ENCODE measurements at regions not wholly inside any gene's neighbourhood (a gene's known extent, or its start where the extent isn't known, plus 50 kb on each side); places are given as distances from the start of the nearest gene placed in this dataset.

DNA sequence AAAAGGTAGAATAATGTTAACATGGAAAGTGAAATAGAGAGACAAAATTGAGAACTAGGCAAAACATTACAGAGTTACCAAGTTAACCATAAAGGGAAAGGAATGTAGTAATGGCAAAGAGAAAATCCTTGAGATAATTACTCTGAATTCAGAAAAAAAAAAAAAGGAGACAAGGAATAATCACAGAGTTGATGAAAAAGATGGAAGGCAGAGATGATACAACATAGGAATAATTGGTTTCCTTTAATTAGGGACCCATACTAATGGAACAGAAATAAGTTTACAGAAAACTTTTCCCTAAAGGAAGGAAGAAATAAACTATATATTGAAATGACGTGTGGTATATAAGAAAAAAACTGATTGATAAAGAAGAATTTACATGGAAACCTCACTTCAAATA is 254.1 kb upstream of the FBXL7 start:
- H3K4me3 Mint-ChIP-seq, result no peak overlapping the region

DNA sequence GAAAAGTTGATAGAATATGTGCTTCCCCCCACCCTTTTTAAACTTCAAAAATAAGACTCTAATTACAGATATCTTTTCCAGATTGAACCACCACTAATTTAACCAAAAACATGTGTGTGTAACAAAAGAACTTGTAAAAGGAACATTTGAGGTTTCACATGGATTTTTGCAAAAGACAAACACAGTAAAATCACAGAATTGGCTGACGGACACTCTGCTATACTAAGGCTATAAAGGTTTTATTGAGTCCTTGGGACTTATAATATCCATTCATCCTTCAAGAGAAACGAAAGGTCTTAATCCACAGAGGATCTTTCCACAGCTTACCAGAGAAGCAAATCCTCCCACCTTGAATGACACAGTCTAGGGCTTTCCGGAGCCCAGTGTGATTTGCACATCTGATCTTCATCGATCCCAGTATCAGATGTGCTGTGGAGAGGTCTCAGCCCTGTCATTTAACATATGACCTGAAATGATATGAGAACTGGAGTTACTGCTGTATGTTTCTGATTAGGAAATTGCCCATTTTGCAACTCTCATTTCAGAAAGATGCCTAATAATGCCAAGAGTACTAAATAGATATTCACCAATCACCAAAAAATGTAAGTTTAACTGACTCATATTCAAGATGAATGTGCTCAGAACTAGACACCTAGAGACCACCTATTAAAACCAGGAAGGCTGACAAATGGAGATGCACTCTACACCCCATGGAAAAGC is 256.5 kb upstream of the FBXL7 start:
- no peaks in the 10 kb centered on the region for H3K4me1 Mint-ChIP-seq (ENCODE audit: low read depth)
- H3K27ac Mint-ChIP-seq, result no peak overlapping the region
- no peaks in the 10 kb centered on the region for H3K27me3 Mint-ChIP-seq
- H3K36me3 Mint-ChIP-seq (ENCODE audit: low read depth), result no peaks in the 10 kb centered on the region
- no peak overlapping the region for H3K4me3 Mint-ChIP-seq
- H3K9me3 Mint-ChIP-seq, result peaks cover 25% of the 10 kb centered on the region

More for the DNA sequence above, 254.1 kb upstream of the FBXL7 start:
- H3K27me3 Mint-ChIP-seq, result no peaks in the 10 kb centered on the region
- H3K27ac Mint-ChIP-seq, result no peak overlapping the region
- H3K9me3 Mint-ChIP-seq, result peaks cover 17% of the 10 kb centered on the region
- H3K4me1 Mint-ChIP-seq (ENCODE audit: low read depth), result no peaks in the 10 kb centered on the region
- no peaks in the 10 kb centered on the region for H3K36me3 Mint-ChIP-seq (ENCODE audit: low read depth)

DNA sequence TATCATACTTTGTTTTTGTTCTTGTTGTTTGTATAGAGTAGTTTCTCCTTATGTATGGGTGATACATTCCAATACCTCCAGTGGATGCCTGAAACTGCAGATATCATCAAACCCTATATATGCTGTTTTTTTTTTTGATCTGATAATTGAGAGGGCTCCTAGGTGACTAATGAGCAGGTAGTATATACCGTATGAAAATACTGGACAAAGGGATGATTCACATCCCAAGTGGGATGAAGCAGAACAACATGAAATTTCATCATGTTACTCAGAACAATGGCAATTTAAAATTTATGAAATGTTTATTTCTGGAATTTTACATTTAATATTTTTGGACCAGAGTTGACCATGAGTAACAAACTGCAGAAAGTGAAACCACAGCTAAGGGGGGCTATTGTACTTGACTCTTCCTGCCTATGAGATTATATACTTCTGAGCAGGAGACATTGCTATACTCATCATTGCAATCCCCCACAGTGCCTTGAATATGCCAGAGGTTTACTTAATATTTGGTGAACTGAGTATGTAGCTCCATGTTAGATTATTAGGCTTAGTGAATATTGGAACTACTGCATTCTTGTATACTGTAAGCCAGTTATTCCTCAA is 258.7 kb upstream of the FBXL7 start:
- Mint-ChIP-seq H3K4me3 (no peak overlapping the region), H3K27me3 (no peaks in the 10 kb centered on the region), H3K27ac (no peak overlapping the region), H3K36me3 (ENCODE audit: low read depth) (no peaks in the 10 kb centered on the region), H3K9me3 (peaks cover 30% of the 10 kb centered on the region), H3K4me1 (ENCODE audit: low read depth) (no peaks in the 10 kb centered on the region)

DNA sequence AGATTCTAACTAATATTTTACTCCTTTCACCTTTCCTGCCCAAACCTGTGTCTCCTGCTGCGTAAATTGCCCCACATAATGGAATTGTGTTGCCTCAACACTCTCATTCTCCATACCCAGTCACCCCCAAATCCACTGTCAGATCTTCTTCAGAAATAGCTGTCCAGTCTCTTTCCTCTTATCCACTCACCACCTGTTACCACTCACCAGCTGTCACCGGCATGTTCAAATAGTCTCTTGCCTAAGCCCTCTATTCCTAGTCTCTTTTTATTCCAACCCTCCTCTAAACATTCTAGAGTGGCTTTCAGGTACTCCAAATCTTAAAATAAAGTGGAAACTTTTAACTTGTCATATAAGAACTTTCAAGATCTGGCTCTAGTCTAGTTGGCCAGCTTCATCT is 262.0 kb upstream of the FBXL7 start:
- Mint-ChIP-seq H3K4me3 (no peak overlapping the region), H3K4me1 (ENCODE audit: low read depth) (no peaks in the 10 kb centered on the region), H3K27me3 (no peaks in the 10 kb centered on the region), H3K9me3 (peaks cover 19% of the 10 kb centered on the region), H3K36me3 (ENCODE audit: low read depth) (no peaks in the 10 kb centered on the region), H3K27ac (no peak overlapping the region)

DNA sequence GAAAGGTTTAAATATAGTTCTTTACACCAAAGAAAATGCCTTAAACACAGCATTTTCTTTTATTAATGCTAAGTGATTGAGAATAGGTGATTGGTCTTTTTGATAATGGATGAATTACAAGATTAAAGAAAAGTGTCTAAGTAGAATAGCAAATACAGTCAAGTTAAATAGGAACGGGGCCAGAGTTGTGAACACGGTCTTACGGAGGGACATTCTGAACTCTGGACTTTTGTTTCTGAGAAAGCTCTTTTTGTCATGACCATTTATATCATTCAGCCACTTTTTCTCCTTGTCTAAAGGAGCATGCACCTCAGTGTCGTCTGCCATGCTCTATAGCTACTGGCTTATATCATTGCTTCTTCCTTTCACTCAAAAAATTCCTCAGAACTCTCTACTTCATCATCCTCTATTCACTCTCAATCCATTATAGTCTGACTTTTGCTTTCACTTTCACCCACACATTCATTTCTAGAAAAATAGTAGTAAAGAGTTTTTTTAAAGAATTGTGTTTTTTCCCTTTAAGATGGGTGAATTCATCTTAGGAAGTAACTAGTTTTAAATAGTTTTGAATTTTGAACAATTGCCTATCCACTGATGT is 263.0 kb upstream of the FBXL7 start:
- Mint-ChIP-seq H3K4me3 (no peak overlapping the region), H3K36me3 (ENCODE audit: low read depth) (no peaks in the 10 kb centered on the region), H3K27ac (no peak overlapping the region), H3K27me3 (no peaks in the 10 kb centered on the region), H3K4me1 (ENCODE audit: low read depth) (no peaks in the 10 kb centered on the region), H3K9me3 (peaks cover 22% of the 10 kb centered on the region)

DNA sequence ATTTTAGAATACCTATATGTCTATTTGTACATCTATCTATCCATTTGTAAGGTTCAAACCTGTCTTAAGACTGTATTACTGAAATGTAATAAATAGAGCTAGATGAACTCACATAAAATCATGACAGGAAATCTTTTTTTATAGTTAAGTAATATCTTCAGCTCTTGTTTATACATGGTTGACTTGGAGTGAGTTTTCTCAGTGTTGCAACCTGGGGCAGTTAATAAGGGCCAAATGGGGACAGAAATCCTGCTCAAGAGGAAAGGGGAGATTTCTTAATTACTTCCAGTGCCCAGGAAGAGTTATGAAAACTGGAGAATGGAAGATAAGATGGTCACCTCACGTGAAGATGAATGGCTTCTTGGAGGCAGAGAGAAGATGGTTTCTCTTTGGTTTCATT is 265.1 kb upstream of the FBXL7 start:
- no peaks in the 10 kb centered on the region for H3K4me1 Mint-ChIP-seq (ENCODE audit: low read depth)
- H3K4me3 Mint-ChIP-seq, result no peak overlapping the region
- no peak overlapping the region for H3K27ac Mint-ChIP-seq

DNA sequence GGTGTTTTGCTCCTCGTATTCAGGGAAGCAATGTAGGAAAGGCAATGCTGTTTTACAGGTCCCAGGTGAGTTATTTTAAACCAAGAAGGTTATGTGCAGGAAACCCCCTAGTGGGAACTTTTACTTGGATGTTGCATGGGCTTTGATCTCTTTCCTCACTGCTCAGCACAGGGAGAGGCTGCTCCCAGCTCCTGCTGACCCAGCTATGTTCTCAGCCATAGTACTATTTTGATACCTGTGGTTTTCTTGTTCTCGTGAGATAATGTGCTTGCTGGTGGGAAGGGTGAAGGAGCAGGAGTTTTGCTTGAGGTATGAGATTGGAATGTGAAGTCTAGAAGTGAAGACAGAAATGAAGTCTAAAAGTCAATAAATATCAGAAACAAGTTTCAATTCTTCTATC is 265.6 kb upstream of the FBXL7 start:
- no peaks in the 10 kb centered on the region for H3K4me1 Mint-ChIP-seq (ENCODE audit: low read depth)
- H3K27me3 Mint-ChIP-seq, result no peaks in the 10 kb centered on the region
- H3K9me3 Mint-ChIP-seq, result peaks cover 22% of the 10 kb centered on the region
- H3K4me3 Mint-ChIP-seq, result no peak overlapping the region
- H3K36me3 Mint-ChIP-seq (ENCODE audit: low read depth), result no peaks in the 10 kb centered on the region
- H3K27ac Mint-ChIP-seq, result no peak overlapping the region

More for the DNA sequence above, 265.1 kb upstream of the FBXL7 start:
- no peaks in the 10 kb centered on the region for H3K27me3 Mint-ChIP-seq
- H3K36me3 Mint-ChIP-seq (ENCODE audit: low read depth), result no peaks in the 10 kb centered on the region
- H3K9me3 Mint-ChIP-seq, result peaks cover 27% of the 10 kb centered on the region

DNA sequence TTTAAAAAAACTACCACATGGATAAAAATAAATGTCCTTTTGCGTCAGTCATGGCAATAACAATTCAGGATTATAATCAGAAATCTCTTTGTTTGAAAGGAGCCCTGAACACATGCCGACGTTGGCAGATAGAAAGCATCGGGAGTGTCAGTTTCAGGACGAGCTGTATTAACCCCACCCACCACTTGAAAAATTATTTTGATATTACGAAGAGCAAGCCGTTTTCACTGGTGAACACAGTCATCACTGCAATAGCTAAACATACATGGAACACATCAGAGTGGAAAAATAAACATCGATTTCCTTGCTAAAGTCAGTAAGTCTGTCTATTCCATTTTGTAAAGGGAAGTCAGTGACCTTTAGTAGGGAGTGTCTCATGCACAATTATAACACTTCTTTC is 266.4 kb upstream of the FBXL7 start:
- Mint-ChIP-seq H3K4me3 (no peak overlapping the region), H3K27ac (no peak overlapping the region), H3K9me3 (peaks cover 20% of the 10 kb centered on the region), H3K27me3 (no peaks in the 10 kb centered on the region), H3K4me1 (ENCODE audit: low read depth) (no peaks in the 10 kb centered on the region), H3K36me3 (ENCODE audit: low read depth) (no peaks in the 10 kb centered on the region)

DNA sequence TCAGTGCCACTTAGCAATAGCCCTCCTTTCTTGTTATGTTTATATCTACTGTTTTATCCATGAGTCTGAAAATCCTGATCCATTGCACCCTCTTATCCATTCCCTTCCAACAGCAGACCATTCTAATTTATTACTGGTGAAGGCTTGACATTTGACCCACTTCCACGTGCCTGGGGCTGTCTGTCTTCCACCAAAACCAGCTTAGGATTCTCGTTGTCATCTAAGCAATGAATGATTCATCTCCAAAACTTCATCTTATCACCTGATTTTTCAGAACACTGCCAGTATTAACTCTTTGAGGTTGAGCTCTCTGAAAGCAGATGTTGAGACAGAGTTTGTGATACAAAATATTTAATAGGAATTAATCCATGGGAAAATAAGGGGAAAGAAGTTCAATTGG is 277.8 kb upstream of the FBXL7 start:
- Mint-ChIP-seq H3K9me3 (peaks cover 11% of the 10 kb centered on the region), H3K27me3 (no peaks in the 10 kb centered on the region), H3K27ac (no peak overlapping the region), H3K4me1 (ENCODE audit: low read depth) (no peaks in the 10 kb centered on the region), H3K36me3 (ENCODE audit: low read depth) (no peaks in the 10 kb centered on the region), H3K4me3 (no peak overlapping the region)

DNA sequence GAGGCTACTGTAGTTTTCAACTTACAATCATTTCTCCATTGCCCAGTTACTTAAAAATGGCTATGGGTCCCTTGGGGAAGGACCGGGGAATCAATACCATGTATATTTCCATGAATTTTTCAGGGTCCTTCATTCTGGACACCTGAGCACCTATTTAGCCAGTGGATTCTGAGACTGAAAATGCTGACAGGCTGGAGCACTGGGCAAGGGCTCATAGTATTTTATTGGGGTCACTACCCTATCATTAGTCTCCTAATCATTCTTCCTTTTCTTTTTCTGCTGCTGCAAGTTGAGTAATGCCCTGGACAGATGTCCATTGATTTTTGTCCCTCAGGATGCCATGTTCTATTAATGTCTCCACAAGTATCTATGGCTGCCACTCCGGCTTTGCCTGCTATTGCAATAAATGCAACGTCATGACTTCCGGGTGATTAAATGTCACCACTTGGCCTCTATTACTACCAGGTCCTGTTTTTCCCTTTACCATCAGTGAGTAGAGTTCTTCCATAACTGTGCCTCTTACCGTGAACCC is 279.3 kb upstream of the FBXL7 start:
- Mint-ChIP-seq H3K27me3 (no peaks in the 10 kb centered on the region), H3K27ac (no peak overlapping the region), H3K9me3 (peaks cover 21% of the 10 kb centered on the region), H3K4me1 (ENCODE audit: low read depth) (no peaks in the 10 kb centered on the region), H3K36me3 (ENCODE audit: low read depth) (no peaks in the 10 kb centered on the region), H3K4me3 (no peak overlapping the region)

DNA sequence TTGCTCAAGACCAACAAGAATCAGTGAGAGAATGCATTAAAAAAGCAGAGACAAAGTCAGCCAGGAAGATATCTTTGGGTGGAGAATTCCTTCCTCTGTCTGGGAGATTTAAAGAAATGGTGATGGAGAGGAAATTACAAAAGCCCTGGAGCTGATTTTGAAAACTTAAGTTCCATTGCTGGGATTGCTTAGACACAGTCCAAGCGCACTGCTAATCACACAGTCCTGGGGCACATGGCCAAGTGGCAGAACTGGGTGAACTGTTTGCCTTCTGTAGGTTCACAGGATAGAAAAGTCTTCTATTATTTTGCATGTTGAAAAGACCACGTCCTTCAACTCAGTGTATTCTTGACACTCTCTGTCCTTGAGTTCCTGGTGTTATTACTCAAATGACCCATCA is 284.9 kb upstream of the FBXL7 start:
- Mint-ChIP-seq H3K27me3 (no peaks in the 10 kb centered on the region), H3K4me1 (ENCODE audit: low read depth) (no peaks in the 10 kb centered on the region), H3K27ac (no peak overlapping the region), H3K4me3 (no peak overlapping the region), H3K9me3 (peaks cover 12% of the 10 kb centered on the region), H3K36me3 (ENCODE audit: low read depth) (no peaks in the 10 kb centered on the region)

DNA sequence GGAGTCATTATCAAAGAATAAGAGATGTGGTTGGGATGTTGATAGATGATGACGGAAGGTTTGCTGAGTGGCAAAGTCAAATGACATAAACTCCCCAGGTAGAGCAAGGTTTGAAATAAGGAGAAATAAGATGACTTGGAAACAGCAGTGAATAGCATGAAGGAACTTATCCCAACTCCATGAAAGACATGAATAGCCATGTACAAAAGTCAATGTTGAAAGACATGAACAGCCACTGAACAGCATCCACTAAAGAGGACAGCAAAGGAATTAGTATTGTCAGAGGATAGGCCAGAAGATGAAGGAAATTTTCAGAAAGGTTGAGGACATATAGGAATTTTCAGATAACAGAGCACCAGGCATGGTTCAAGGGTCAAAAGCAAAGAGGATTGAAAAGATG is 286.0 kb upstream of the FBXL7 start:
- Mint-ChIP-seq H3K36me3 (ENCODE audit: low read depth) (no peaks in the 10 kb centered on the region), H3K9me3 (peaks cover 12% of the 10 kb centered on the region), H3K4me1 (ENCODE audit: low read depth) (no peaks in the 10 kb centered on the region), H3K27me3 (no peaks in the 10 kb centered on the region), H3K27ac (no peak overlapping the region), H3K4me3 (no peak overlapping the region)

DNA sequence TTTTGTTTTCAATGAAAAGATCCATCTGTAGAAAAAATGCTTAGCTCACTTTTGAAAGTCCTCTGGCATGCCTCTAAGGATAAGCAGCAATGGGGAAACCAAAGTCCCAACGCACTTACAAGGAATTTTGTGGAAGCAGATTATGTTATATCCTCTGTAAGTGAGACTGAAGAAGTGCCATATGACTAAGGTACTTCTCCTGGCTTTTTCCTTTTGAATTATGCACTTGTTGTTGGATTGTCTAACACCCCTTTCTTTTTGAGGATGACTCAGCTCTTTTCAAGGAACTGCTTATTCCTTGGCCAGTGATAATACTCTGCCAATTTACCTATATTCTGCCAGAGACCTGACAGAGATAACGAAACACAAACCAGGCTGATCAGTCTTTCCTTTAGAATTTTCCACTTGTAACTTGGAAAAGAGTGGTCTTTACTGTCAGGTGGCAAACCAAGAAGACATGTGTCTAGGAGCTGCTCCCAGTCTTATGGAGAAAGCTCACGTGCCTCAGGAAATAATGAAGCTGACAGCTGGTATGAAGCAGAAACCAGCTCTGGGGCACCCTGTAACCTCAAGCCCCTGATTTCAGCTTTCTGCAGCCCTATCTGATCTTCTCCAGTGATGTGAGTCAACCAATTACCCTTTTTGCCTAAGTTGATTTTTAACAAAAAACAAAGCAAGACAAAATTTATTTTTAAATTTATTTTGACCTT is 290.8 kb upstream of the FBXL7 start:
- Mint-ChIP-seq H3K36me3 (ENCODE audit: low read depth) (no peaks in the 10 kb centered on the region), H3K4me1 (ENCODE audit: low read depth) (no peaks in the 10 kb centered on the region), H3K9me3 (peaks cover 4% of the 10 kb centered on the region), H3K27ac (no peak overlapping the region), H3K27me3 (no peaks in the 10 kb centered on the region), H3K4me3 (no peak overlapping the region)

DNA sequence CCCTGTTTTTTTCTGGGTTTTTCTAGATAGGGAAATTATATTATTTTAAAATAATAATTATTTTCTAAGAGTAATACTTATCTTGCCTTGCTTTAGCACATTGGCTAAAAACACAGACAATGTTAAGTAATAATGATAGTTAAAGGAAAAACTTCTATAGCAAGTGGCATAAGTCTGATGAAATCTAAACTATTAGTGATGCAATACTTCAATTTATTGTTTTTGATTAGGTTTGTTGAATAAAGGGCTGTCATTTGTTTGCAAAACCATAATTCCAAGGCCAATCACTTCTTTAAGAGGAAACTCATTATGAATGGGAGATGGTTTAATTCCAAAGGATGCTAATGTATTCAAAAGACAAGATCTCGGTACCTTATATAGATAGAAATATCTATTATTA is 293.8 kb upstream of the FBXL7 start:
- no peak overlapping the region for H3K27ac Mint-ChIP-seq
- no peaks in the 10 kb centered on the region for H3K4me1 Mint-ChIP-seq (ENCODE audit: low read depth)
- no peaks in the 10 kb centered on the region for H3K27me3 Mint-ChIP-seq
- H3K36me3 Mint-ChIP-seq (ENCODE audit: low read depth), result no peaks in the 10 kb centered on the region
- peaks cover 12% of the 10 kb centered on the region for H3K9me3 Mint-ChIP-seq
- no peak overlapping the region for H3K4me3 Mint-ChIP-seq

DNA sequence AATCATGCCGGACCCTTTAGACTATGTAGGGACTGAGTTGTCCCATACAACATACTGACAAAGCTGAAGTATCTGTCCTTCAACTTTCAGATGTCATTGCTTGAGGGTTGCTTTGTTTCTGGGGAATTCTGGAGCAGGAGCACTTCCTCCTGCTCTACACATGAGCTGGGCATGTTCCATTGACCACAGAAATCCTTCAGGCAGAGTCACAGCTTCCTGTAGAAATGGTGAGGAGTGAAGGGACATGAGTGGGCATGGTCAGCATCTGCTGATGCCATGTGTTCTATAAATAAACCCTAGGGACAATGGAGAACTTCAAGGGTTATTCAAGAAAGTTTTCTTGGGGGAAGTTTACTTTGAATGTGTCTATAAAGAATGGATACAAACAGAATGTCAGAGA is 296.6 kb upstream of the FBXL7 start:
- Mint-ChIP-seq H3K9me3 (peaks cover 15% of the 10 kb centered on the region), H3K4me3 (no peak overlapping the region)

More for the DNA sequence above, 296.6 kb upstream of the FBXL7 start:
- no peaks in the 10 kb centered on the region for H3K27me3 Mint-ChIP-seq
- H3K4me1 Mint-ChIP-seq (ENCODE audit: low read depth), result no peaks in the 10 kb centered on the region
- H3K36me3 Mint-ChIP-seq (ENCODE audit: low read depth), result no peaks in the 10 kb centered on the region
- no peak overlapping the region for H3K27ac Mint-ChIP-seq
